K562 (cell line): ENCODE measurements at regions not wholly inside any gene's neighbourhood (a gene's known extent, or its start where the extent isn't known, plus 50 kb on each side); places are given as distances from the start of the nearest gene placed in this dataset.

Source experiments
- ATAC-seq: fragments of 200-7000 bp; cut with Tn5 transposase; 3 replicates; pipeline ENCODE4 v1.9.1; 2020; ENCODE audit warnings: moderate library complexity
- BruUV-seq: library from RNA; stranded (reverse); fragments of 400-500 nt; replicated peaks from 2 replicates; lab custom pipeline; 2021; lab: Mats Ljungman, UMichigan
- CTCF ChIA-PET: fragments of 300-600 bp; formaldehyde crosslinking; extraction: SDS; loops from one replicate; lab custom pipeline; 2021; ENCODE audit warnings: low intra/inter-chr PET ratio; lab: Yijun Ruan, JAX
- POLR2A ChIA-PET: fragments of 300-600, 350-650 bp; sonication (Branson Sonifier 250); formaldehyde crosslinking; extraction: SDS; loops from one replicate; lab custom pipeline; 2021; ENCODE audit warnings: antibody characterized with exemption, inconsistent platforms; lab: Yijun Ruan, JAX
- DNase-seq, 4 experiments: peaks; one replicate each; pipeline versions ENCODE4 v3.0.0 to v3.0.0-alpha.2; 2011 to 2018; ENCODE audit warnings: low spot score in 3 of 4, mixed read lengths in 3 of 4; ENCODE audit errors: extremely low read depth in 1 of 4
- FAIRE-seq: peaks from 2 replicates; lab custom pipeline; 2011; peaks lifted over from hg19 to GRCh38; lab: Jason Lieb, UNC
- H2AFZ ChIP-seq: 2 replicates; pipeline ENCODE4 v1.6.0; 2011; ENCODE audit warnings: low read depth, low read length, control low read depth, inconsistent platforms
- H3K27ac ChIP-seq: fragments of 200-600 bp; 3 replicates; pipeline ENCODE4 v1.8.0; 2011; ENCODE audit warnings: low read depth, mild to moderate bottlenecking, control low read depth, inconsistent platforms, low read length, moderate library complexity, mixed read lengths; ENCODE audit errors: extremely low read depth
- H3K27me3 ChIP-seq, 2 experiments: fragments of 300-600 bp in 1 of 2; 2 replicates in 1 of 2; 3 replicates in 1 of 2; pipeline versions ENCODE4 v1.6.0 to v1.8.0; 2011; ENCODE audit warnings: inconsistent platforms in 2 of 2, low read length in 2 of 2, mild to moderate bottlenecking in 1 of 2, mixed read lengths in 1 of 2, moderate library complexity in 1 of 2; ENCODE audit not compliant: control insufficient read depth in 2 of 2, insufficient read depth in 2 of 2
- H3K36me3 ChIP-seq: fragments of 300-600 bp; 3 replicates; pipeline ENCODE4 v1.8.0; 2011; ENCODE audit warnings: mild to moderate bottlenecking, low read length, inconsistent platforms; ENCODE audit not compliant: control insufficient read depth, insufficient read depth
- H3K4me1 ChIP-seq, 2 experiments: fragments of 200-600 bp in 1 of 2; replicated peaks in 1 of 2; 2 replicates in 1 of 2; 3 replicates in 1 of 2; pipeline versions ENCODE4 v1.5.1 to v1.8.0; 2011; ENCODE audit warnings: inconsistent platforms in 2 of 2, low read length in 2 of 2, mild to moderate bottlenecking in 1 of 2, mixed read lengths in 1 of 2, moderate library complexity in 1 of 2; ENCODE audit not compliant: control insufficient read depth in 2 of 2, insufficient read depth in 2 of 2
- H3K4me2 ChIP-seq: 2 replicates; pipeline ENCODE4 v1.6.1; 2011; ENCODE audit warnings: low read length, control low read depth, inconsistent platforms, mixed read lengths; ENCODE audit not compliant: insufficient read depth
- H3K4me3 ChIP-seq: fragments of 200-600 bp; sonication (generic), shearing (Covaris generic); 2 replicates; pipeline ENCODE4 v1.5.1; 2016; ENCODE audit warnings: control low read depth, inconsistent platforms
- H3K79me2 ChIP-seq: fragments of 200-600 bp; 3 replicates; pipeline ENCODE4 v1.8.0; 2011; ENCODE audit warnings: low read length, inconsistent platforms; ENCODE audit not compliant: control insufficient read depth, insufficient read depth
- H3K9ac ChIP-seq, 2 experiments: 2 replicates each; pipeline versions ENCODE4 v1.6.0 to v1.6.1; 2011; ENCODE audit warnings: low read depth in 2 of 2, low read length in 2 of 2, control low read depth in 1 of 2, inconsistent platforms in 1 of 2, mild to moderate bottlenecking in 1 of 2, mixed read lengths in 1 of 2; ENCODE audit not compliant: insufficient read depth in 1 of 2
- H3K9me1 ChIP-seq: one replicate; pipeline ENCODE4 v1.6.0; 2011; ENCODE audit warnings: inconsistent platforms, mild to moderate bottlenecking, low read length, moderate library complexity; ENCODE audit not compliant: control insufficient read depth, insufficient read depth
- H3K9me3 ChIP-seq: replicated peaks from 2 replicates; pipeline ENCODE4 v1.5.1; 2011; ENCODE audit warnings: low read depth, low read length, inconsistent platforms; ENCODE audit not compliant: control insufficient read depth, insufficient read depth
- H4K20me1 ChIP-seq: replicated peaks from 2 replicates; pipeline ENCODE4 v1.6.1; 2011; ENCODE audit warnings: low read length, inconsistent platforms, mixed read lengths; ENCODE audit not compliant: control insufficient read depth, insufficient read depth
- ARHGAP35 ChIP-seq: fragments of 450-650 bp; IDR thresholded peaks from 2 replicates; pipeline ENCODE4 v1.6.1; 2018; ENCODE audit not compliant: partially characterized antibody
- COPS2 ChIP-seq: fragments of 450-650 bp; conservative IDR thresholded peaks from 2 replicates; pipeline ENCODE4 v1.6.1; 2016; ENCODE audit warnings: mild to moderate bottlenecking, moderate library complexity
- FOXK2 ChIP-seq, 2 experiments: fragments of 450-650 bp; IDR thresholded peaks in 1 of 2; conservative IDR thresholded peaks in 1 of 2; 2 replicates each; pipeline ENCODE4 v1.6.1; 2016; ENCODE audit warnings: low read depth in 2 of 2, mild to moderate bottlenecking in 1 of 2
- FOXP4 ChIP-seq: sonication (generic); formaldehyde crosslinking; IDR thresholded peaks from 2 replicates; pipeline ENCODE4 v1.8.0; 2022; ENCODE audit warnings: mild to moderate bottlenecking, missing genetic modification reagents, borderline replicate concordance
- ILF3 ChIP-seq: fragments of 450-650 bp; IDR thresholded peaks from 2 replicates; pipeline ENCODE4 v1.6.1; 2018; ENCODE audit warnings: antibody characterized with exemption, mild to moderate bottlenecking, moderate library complexity, borderline replicate concordance
- MLLT1 ChIP-seq, 2 experiments: fragments of 450-650 bp; IDR thresholded peaks; 2 replicates each; pipeline ENCODE4 v1.6.1; 2016
- NCOA4 ChIP-seq: fragments of 450-650 bp; IDR thresholded peaks from 2 replicates; pipeline ENCODE4 v1.6.1; 2018; ENCODE audit warnings: mild to moderate bottlenecking; ENCODE audit not compliant: partially characterized antibody
- PURB ChIP-seq: sonication (generic); formaldehyde crosslinking; IDR thresholded peaks from 2 replicates; pipeline ENCODE4 v1.9.0; 2021; ENCODE audit warnings: low read depth, mild to moderate bottlenecking, missing genetic modification reagents
- SIN3A ChIP-seq, 2 experiments: fragments of 150-350 bp in 1 of 2; IDR thresholded peaks; 2 replicates each; pipeline ENCODE4 v1.6.1; 2011 to 2016; ENCODE audit warnings: borderline replicate concordance in 2 of 2, low read depth in 2 of 2, low read length in 2 of 2, mild to moderate bottlenecking in 2 of 2, moderate library complexity in 2 of 2; ENCODE audit not compliant: control insufficient read depth in 1 of 2
- SIX5 ChIP-seq, 2 experiments: IDR thresholded peaks; 2 replicates each; pipeline ENCODE4 v1.6.1; 2011; ENCODE audit warnings: low read length in 2 of 2, borderline replicate concordance in 1 of 2, low read depth in 1 of 2, mild to moderate bottlenecking in 1 of 2, moderate library complexity in 1 of 2; ENCODE audit not compliant: insufficient read depth in 1 of 2
- SP2 ChIP-seq: IDR thresholded peaks from 2 replicates; pipeline ENCODE4 v1.6.1; 2011; ENCODE audit warnings: mild to moderate bottlenecking, low read depth, low read length, moderate library complexity; ENCODE audit not compliant: poor library complexity, severe bottlenecking; ENCODE audit errors: extremely low read depth
- ZBTB17 ChIP-seq: fragments of 450-650 bp; formaldehyde crosslinking; IDR thresholded peaks from 2 replicates; pipeline ENCODE4 v1.4.0; 2020; ENCODE audit warnings: mild to moderate bottlenecking
- ZBTB26 ChIP-seq: fragments of 450-650 bp; formaldehyde crosslinking; IDR thresholded peaks from 2 replicates; pipeline ENCODE4 v1.4.0; 2022; ENCODE audit warnings: missing genetic modification characterization
- ZKSCAN1 ChIP-seq: fragments of 150-350 bp; IDR thresholded peaks from 2 replicates; pipeline ENCODE4 v1.6.1; 2016; ENCODE audit warnings: low read depth, low read length
- ZNF274 ChIP-seq: IDR thresholded peaks from 2 replicates; pipeline ENCODE4 v1.6.1; 2011; ENCODE audit warnings: low read depth, mild to moderate bottlenecking, low read length, moderate library complexity, borderline replicate concordance
- ZNF41 ChIP-seq: fragments of 250-450 bp; sonication (Bioruptor Pico); conservative IDR thresholded peaks from 2 replicates; pipeline ENCODE4 v1.4.0; 2020; ENCODE audit warnings: mild to moderate bottlenecking
- ZNF586 ChIP-seq: fragments of 450-650 bp; formaldehyde crosslinking; conservative IDR thresholded peaks from 2 replicates; pipeline ENCODE4 v1.4.0; 2020; ENCODE audit warnings: mild to moderate bottlenecking, moderate library complexity
- ZNF785 ChIP-seq: fragments of 250-450 bp; sonication (Bioruptor Pico); IDR thresholded peaks from 2 replicates; pipeline ENCODE4 v1.4.0; 2020; ENCODE audit warnings: mild to moderate bottlenecking
- WGBS: fragments of 100-300 bp; shearing (Covaris generic); methylation state at CpG from one replicate; pipeline ENCODE4 v1.1.6; 2016; ENCODE audit warnings: low coverage, mixed read lengths; ENCODE audit not compliant: insufficient coverage; ENCODE audit errors: missing lambda C conversion rate; 5-methylcytosine and 5-hydroxymethylcytosine counted together
- in situ Hi-C: fragments of 300-500 bp; cut with MboI; formaldehyde crosslinking; loops from 4 replicates; pipeline ENCODE4 v1.15.0; 2018; ENCODE audit warnings: inconsistent platforms, mixed read lengths
- intact Hi-C: fragments of 100-400 bp; cut with micrococcal nuclease; formaldehyde crosslinking; loops from 2 replicates; pipeline ENCODE4 v1.14.2; 2022

DNA sequence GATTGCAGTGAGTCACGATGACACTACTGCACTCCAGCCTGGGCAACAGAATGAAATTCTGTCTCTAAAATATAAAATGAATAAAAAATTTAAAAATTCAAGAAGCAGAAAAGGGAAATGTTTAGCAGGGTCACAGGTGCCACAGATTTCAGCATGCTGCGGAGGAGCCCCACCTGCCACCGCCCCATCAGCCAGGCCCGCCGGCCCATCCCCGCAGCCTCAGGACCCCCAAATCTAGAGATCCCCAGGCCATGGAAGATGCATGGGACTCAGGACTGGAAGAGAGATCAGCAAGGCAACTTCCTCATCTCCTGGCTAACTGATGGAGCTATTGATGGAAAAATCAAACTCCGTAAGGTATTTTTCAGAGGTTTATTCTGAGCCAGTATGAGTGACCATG, 208.2 kb downstream of the UQCRFS1 start:
- Histone ChIP-seq H3K9ac (no peak overlapping the region), H3K4me1 (no peaks in the 10 kb centered on the region), H3K9me3 (no peaks in the 10 kb centered on the region), H3K36me3 (no peaks in the 10 kb centered on the region), H2AFZ (no peak overlapping the region), H3K4me2 (no peak overlapping the region), H3K27me3 (peaks cover 4 to 11% of the 10 kb centered on the region in 2 experiments; a peak in 4 of 5 replicates), H3K27ac (no peak overlapping the region), H3K9me1 (no peaks in the 10 kb centered on the region), H3K4me3 (no peak overlapping the region), H4K20me1 (no peaks in the 10 kb centered on the region), H3K79me2 (no peaks in the 10 kb centered on the region)
- no TSS peak for BruUV-seq
- in situ Hi-C loops: no loop called here
- FAIRE-seq (no peak), DNase-seq (no peak), ATAC-seq (no peak)
- CTCF ChIA-PET: no interaction called here
- intact Hi-C loops: no loop called here
- POLR2A ChIA-PET: interaction anchor here (1.0 kb wide), 1 partner anchor 16 kb away, joined by 3 read pairs; no protein-coding TSS in a partner anchor
- WGBS: 2% methylated on average over 7 of the region's 7 CpGs
- TF ChIP-seq PURB (CRISPR knock-in tag) (no peak), ZBTB17 (no peak), FOXK2 (conservative IDR thresholded peaks at IDR 0.05 in 1 of 2, IDR thresholded peaks at IDR 0.05 in 1 of 2; ENCODE audit: low read depth in 2 of 2) (no peak), MLLT1 (IDR thresholded peaks at IDR 0.05) (no peak), ILF3 (no peak), SP2 (no peak), NCOA4 (no peak), ZNF785 (CRISPR knock-in tag) (no peak), ZKSCAN1 (no peak), ZBTB26 (CRISPR knock-in tag) (no peak), ARHGAP35 (no peak), SIX5 (IDR thresholded peaks at IDR 0.05; ENCODE audit: borderline replicate concordance in 1 of 2, insufficient read depth in 1 of 2, low read depth in 1 of 2, low read length in 2 of 2) (no peak), SIN3A (IDR thresholded peaks at IDR 0.05; ENCODE audit: borderline replicate concordance in 2 of 2, control insufficient read depth in 1 of 2, low read depth in 2 of 2, low read length in 2 of 2) (no peak), ZNF586 (no peak), COPS2 (no peak), FOXP4 (CRISPR knock-in tag) (no peak), ZNF41 (no peak), ZNF274 (no peak)
